ENCODE measurements at regions not wholly inside any gene's neighbourhood (a gene's known extent, or its start where the extent isn't known, plus 50 kb on each side); places are given as distances from the start of the nearest gene placed in this dataset.
A peak's percentile ranks its signal among the peaks of the same experiment; 100 is the strongest.

- Histone ChIP-seq H3K4me3 (no peak overlapping the region), H3K4me1 (replicated peaks) (peaks cover 10% of the 10 kb centered on the region), H3K27me3 (replicated peaks) (no peaks in the 10 kb centered on the region), H3K27ac (no peak overlapping the region), H3K36me3 (no peaks in the 10 kb centered on the region), H3K9me3 (replicated peaks) (no peaks in the 10 kb centered on the region)
- no peak for DNase-seq (ENCODE audit: low read depth in 1 of 2, low spot score in 2 of 2)
Observed at GRCh38 chr9:115216873-115217272, 98.9 kb upstream of the TNC start.

- no peak overlapping the region for H3K27ac ChIP-seq
- DNase-seq (ENCODE audit: low read depth in 1 of 2, low spot score in 2 of 2): no peak
Observed at GRCh38 chr9:115220319-115221005, 102.5 kb upstream of the TNC start.

GRCh38 chr9:115223471-115223870, 105.5 kb upstream of the TNC start:
- Histone ChIP-seq H3K9me3 (replicated peaks) (no peaks in the 10 kb centered on the region), H3K27me3 (replicated peaks) (no peaks in the 10 kb centered on the region), H3K27ac (no peak overlapping the region), H3K4me3 (no peak overlapping the region), H3K4me1 (replicated peaks) (no peaks in the 10 kb centered on the region), H3K36me3 (no peaks in the 10 kb centered on the region)
- DNase-seq (ENCODE audit: low read depth in 1 of 2, low spot score in 2 of 2): no peak

More at GRCh38 chr9:115220319-115221005, 102.5 kb upstream of the TNC start:
- no peak overlapping the region for H3K4me3 ChIP-seq
- H3K27me3 ChIP-seq (replicated peaks): no peaks in the 10 kb centered on the region
- H3K9me3 ChIP-seq (replicated peaks): no peaks in the 10 kb centered on the region
- H3K36me3 ChIP-seq: no peaks in the 10 kb centered on the region
- no peaks in the 10 kb centered on the region for H3K4me1 ChIP-seq (replicated peaks)

GRCh38 chr9:115225459-115226116, 107.6 kb upstream of the TNC start:
- H3K27me3 ChIP-seq (replicated peaks): no peaks in the 10 kb centered on the region
- no peaks in the 10 kb centered on the region for H3K36me3 ChIP-seq
- H3K27ac ChIP-seq: no peak overlapping the region
- H3K4me1 ChIP-seq (replicated peaks): no peaks in the 10 kb centered on the region
- no peak overlapping the region for H3K4me3 ChIP-seq
- no peak for DNase-seq (ENCODE audit: low read depth in 1 of 2, low spot score in 2 of 2)
- H3K9me3 ChIP-seq (replicated peaks): no peaks in the 10 kb centered on the region

- Histone ChIP-seq H3K36me3 (no peaks in the 10 kb centered on the region), H3K4me1 (replicated peaks) (no peaks in the 10 kb centered on the region), H3K27me3 (replicated peaks) (no peaks in the 10 kb centered on the region), H3K4me3 (no peak overlapping the region), H3K9me3 (replicated peaks) (no peaks in the 10 kb centered on the region), H3K27ac (no peak overlapping the region)
- DNase-seq (ENCODE audit: low read depth in 1 of 2, low spot score in 2 of 2): no peak
Observed at GRCh38 chr9:115226152-115226551, 108.2 kb upstream of the TNC start.

- no peak overlapping the region for H3K4me3 ChIP-seq
- H3K27ac ChIP-seq: no peak overlapping the region
- H3K9me3 ChIP-seq (replicated peaks): no peaks in the 10 kb centered on the region
- no peak for DNase-seq (ENCODE audit: low read depth in 1 of 2, low spot score in 2 of 2)
- peaks cover 8% of the 10 kb centered on the region for H3K4me1 ChIP-seq (replicated peaks)
- no peaks in the 10 kb centered on the region for H3K27me3 ChIP-seq (replicated peaks)
- H3K36me3 ChIP-seq: no peaks in the 10 kb centered on the region
Observed at GRCh38 chr9:115229496-115229895, 111.5 kb upstream of the TNC start.

GRCh38 chr9:115230924-115231515, 113.1 kb upstream of the TNC start:
- Histone ChIP-seq H3K36me3 (no peaks in the 10 kb centered on the region), H3K27ac (no peak overlapping the region), H3K9me3 (replicated peaks) (no peaks in the 10 kb centered on the region), H3K4me3 (no peak overlapping the region), H3K27me3 (replicated peaks) (no peaks in the 10 kb centered on the region), H3K4me1 (replicated peaks) (peaks cover 10% of the 10 kb centered on the region)
- DNase-seq (ENCODE audit: low read depth in 1 of 2, low spot score in 2 of 2): no peak

- Histone ChIP-seq H3K27ac (no peak overlapping the region), H3K4me3 (no peak overlapping the region), H3K36me3 (no peaks in the 10 kb centered on the region), H3K27me3 (replicated peaks) (no peaks in the 10 kb centered on the region), H3K4me1 (replicated peaks) (peaks cover 10% of the 10 kb centered on the region), H3K9me3 (replicated peaks) (no peaks in the 10 kb centered on the region)
- no peak for DNase-seq (ENCODE audit: low read depth in 1 of 2, low spot score in 2 of 2)
Observed at GRCh38 chr9:115232181-115232774, 114.3 kb upstream of the TNC start.

- H3K27me3 ChIP-seq (replicated peaks): no peaks in the 10 kb centered on the region
- no peaks in the 10 kb centered on the region for H3K9me3 ChIP-seq (replicated peaks)
- peaks cover 10% of the 10 kb centered on the region for H3K4me1 ChIP-seq (replicated peaks)
- H3K27ac ChIP-seq: no peak overlapping the region
- no peak overlapping the region for H3K4me3 ChIP-seq
- peak; percentile 31 to 44 for DNase-seq (ENCODE audit: low read depth in 1 of 2, low spot score in 2 of 2)
- H3K36me3 ChIP-seq: no peaks in the 10 kb centered on the region
Observed at GRCh38 chr9:115234094-115234493, 116.1 kb upstream of the TNC start.

- H3K4me3 ChIP-seq: no peak overlapping the region
- H3K27me3 ChIP-seq (replicated peaks): no peaks in the 10 kb centered on the region
- H3K36me3 ChIP-seq: no peaks in the 10 kb centered on the region
- H3K27ac ChIP-seq: no peak overlapping the region
- H3K9me3 ChIP-seq (replicated peaks): no peaks in the 10 kb centered on the region
- H3K4me1 ChIP-seq (replicated peaks): peaks cover 12% of the 10 kb centered on the region
- DNase-seq (ENCODE audit: low read depth in 1 of 2, low spot score in 2 of 2): no peak
Observed at GRCh38 chr9:115235221-115235620, 117.3 kb upstream of the TNC start.

GRCh38 chr9:115237385-115237998, 119.5 kb upstream of the TNC start:
- no peaks in the 10 kb centered on the region for H3K27me3 ChIP-seq (replicated peaks)
- H3K36me3 ChIP-seq: no peaks in the 10 kb centered on the region
- peaks cover 22% of the 10 kb centered on the region for H3K4me1 ChIP-seq (replicated peaks)
- no peak overlapping the region for H3K27ac ChIP-seq
- no peak for DNase-seq (ENCODE audit: low read depth in 1 of 2, low spot score in 2 of 2)
- H3K9me3 ChIP-seq (replicated peaks): no peaks in the 10 kb centered on the region
- no peak overlapping the region for H3K4me3 ChIP-seq

- no peak overlapping the region for H3K4me3 ChIP-seq
- DNase-seq (ENCODE audit: low read depth in 1 of 2, low spot score in 2 of 2): peak in 1 of 2 experiments; percentile 73
- no peak overlapping the region for H3K27ac ChIP-seq
- H3K36me3 ChIP-seq: no peaks in the 10 kb centered on the region
- no peaks in the 10 kb centered on the region for H3K9me3 ChIP-seq (replicated peaks)
- peaks cover 12% of the 10 kb centered on the region for H3K4me1 ChIP-seq (replicated peaks)
- no peaks in the 10 kb centered on the region for H3K27me3 ChIP-seq (replicated peaks)
Observed at GRCh38 chr9:115240676-115241075, 122.7 kb upstream of the TNC start.

- no peak for DNase-seq (ENCODE audit: low read depth in 1 of 2, low spot score in 2 of 2)
- Histone ChIP-seq H3K4me1 (replicated peaks) (peaks cover 12% of the 10 kb centered on the region), H3K36me3 (no peaks in the 10 kb centered on the region), H3K4me3 (no peak overlapping the region), H3K27ac (no peak overlapping the region), H3K27me3 (replicated peaks) (no peaks in the 10 kb centered on the region), H3K9me3 (replicated peaks) (no peaks in the 10 kb centered on the region)
Observed at GRCh38 chr9:115241641-115242040, 123.7 kb upstream of the TNC start.

- H3K27me3 ChIP-seq (replicated peaks): no peaks in the 10 kb centered on the region
- no peaks in the 10 kb centered on the region for H3K9me3 ChIP-seq (replicated peaks)
- H3K4me3 ChIP-seq: no peak overlapping the region
- no peak for DNase-seq (ENCODE audit: low read depth in 1 of 2, low spot score in 2 of 2)
- no peak overlapping the region for H3K27ac ChIP-seq
- peaks cover 12% of the 10 kb centered on the region for H3K4me1 ChIP-seq (replicated peaks)
- no peaks in the 10 kb centered on the region for H3K36me3 ChIP-seq
Observed at GRCh38 chr9:115249488-115249887, 131.5 kb upstream of the TNC start.

Measured in SJSA1 (cell line).